ENCODE measurements at regions not wholly inside any gene's neighbourhood (a gene's known extent, or its start where the extent isn't known, plus 50 kb on each side); places are given as distances from the start of the nearest gene placed in this dataset.

DNA sequence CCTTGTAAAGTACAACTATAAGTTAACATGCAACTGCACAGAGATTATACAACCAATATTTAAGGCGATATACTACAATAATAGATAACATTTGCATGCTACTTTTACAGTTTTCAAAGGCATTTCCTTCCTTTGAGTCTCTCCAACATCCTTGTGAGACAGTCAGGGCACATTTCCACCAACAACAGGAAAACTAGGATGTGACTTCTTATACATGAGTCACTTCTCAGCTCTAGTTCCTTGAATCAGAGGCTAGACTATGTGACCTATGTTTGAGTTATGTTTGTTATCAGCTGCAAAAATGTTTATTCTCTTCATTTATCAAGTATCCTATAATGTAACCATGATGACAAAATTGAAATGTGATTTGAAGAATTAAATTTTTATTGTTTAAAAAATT lies 51.7 kb upstream of the TFAP2D start:
- no peak overlapping the region for H3K27ac ChIP-seq (ENCODE audit: low read depth, low read length, poor library complexity, severe bottlenecking)
- POLR2A ChIA-PET (ENCODE audit: low non-redundant PET) = no interaction called here
- intact Hi-C loops (cut with micrococcal nuclease; ENCODE audit: unreplicated experiment) = loop anchor here (10.0 kb wide), 1 partner anchor 883 kb away; no protein-coding TSS in a partner anchor

More for the DNA sequence above, 51.7 kb upstream of the TFAP2D start:
- H3K4me3 ChIP-seq (ENCODE audit: low read depth, low read length, poor library complexity, severe bottlenecking) = no peak overlapping the region
- no peaks in the 10 kb centered on the region for H3K9me3 ChIP-seq (ENCODE audit: low read depth, low read length, poor library complexity, severe bottlenecking)
- BruUV-seq (replicated peaks) = no TSS peak
- H3K36me3 ChIP-seq (ENCODE audit: insufficient read depth, low read length, poor library complexity, severe bottlenecking) = no peaks in the 10 kb centered on the region
- no peaks in the 10 kb centered on the region for H3K4me1 ChIP-seq (ENCODE audit: insufficient read depth, low read length, poor library complexity, severe bottlenecking)
- peaks cover 4% of the 10 kb centered on the region for H3K27me3 ChIP-seq (replicated peaks; ENCODE audit: insufficient read depth, low read depth, low read length, poor library complexity)
- DNase-seq (ENCODE audit: low spot score) = no peak
- TF ChIP-seq, protein P1, sequence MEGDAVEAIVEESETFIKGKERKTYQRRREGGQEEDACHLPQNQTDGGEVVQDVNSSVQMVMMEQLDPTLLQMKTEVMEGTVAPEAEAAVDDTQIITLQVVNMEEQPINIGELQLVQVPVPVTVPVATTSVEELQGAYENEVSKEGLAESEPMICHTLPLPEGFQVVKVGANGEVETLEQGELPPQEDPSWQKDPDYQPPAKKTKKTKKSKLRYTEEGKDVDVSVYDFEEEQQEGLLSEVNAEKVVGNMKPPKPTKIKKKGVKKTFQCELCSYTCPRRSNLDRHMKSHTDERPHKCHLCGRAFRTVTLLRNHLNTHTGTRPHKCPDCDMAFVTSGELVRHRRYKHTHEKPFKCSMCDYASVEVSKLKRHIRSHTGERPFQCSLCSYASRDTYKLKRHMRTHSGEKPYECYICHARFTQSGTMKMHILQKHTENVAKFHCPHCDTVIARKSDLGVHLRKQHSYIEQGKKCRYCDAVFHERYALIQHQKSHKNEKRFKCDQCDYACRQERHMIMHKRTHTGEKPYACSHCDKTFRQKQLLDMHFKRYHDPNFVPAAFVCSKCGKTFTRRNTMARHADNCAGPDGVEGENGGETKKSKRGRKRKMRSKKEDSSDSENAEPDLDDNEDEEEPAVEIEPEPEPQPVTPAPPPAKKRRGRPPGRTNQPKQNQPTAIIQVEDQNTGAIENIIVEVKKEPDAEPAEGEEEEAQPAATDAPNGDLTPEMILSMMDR (conservative IDR thresholded peaks at IDR 0.05; ENCODE audit: low read depth, low read length) = no peak
- no peak for TF ChIP-seq EZH2 (IDR thresholded peaks at IDR 0.05; ENCODE audit: borderline replicate concordance, low read depth, low read length, poor library complexity, severe bottlenecking)
- CTCF ChIA-PET = no interaction called here

All from A673 (cell line).